H1 (cell line): ENCODE measurements at regions not wholly inside any gene's neighbourhood (a gene's known extent, or its start where the extent isn't known, plus 50 kb on each side); places are given as distances from the start of the nearest gene placed in this dataset.

Experiments used
- ASH2L ChIP-seq: fragments of 200-600, 300-600 bp; sonication (generic); IDR thresholded peaks from one replicate; pipeline ENCODE4 v1.7.1; 2017; ENCODE audit warnings: low read length
- BRCA1 ChIP-seq: IDR thresholded peaks from 2 replicates; pipeline ENCODE4 v1.6.1; 2012; ENCODE audit warnings: low read depth, low read length, improper control_type of control experiment
- CBX8 ChIP-seq: fragments of 300-800, 300-1000 bp; sonication (generic); IDR thresholded peaks from 2 replicates; pipeline ENCODE4 v1.7.1; 2016; ENCODE audit warnings: low read depth, low read length, borderline replicate concordance
- CEBPB ChIP-seq: IDR thresholded peaks from 2 replicates; pipeline ENCODE4 v1.6.1; 2012; ENCODE audit warnings: low read depth, low read length
- CHD2 ChIP-seq: IDR thresholded peaks from 2 replicates; pipeline ENCODE4 v1.6.1; 2012; ENCODE audit warnings: low read length, improper control_type of control experiment
- CREB1 ChIP-seq: IDR thresholded peaks from 2 replicates; pipeline ENCODE4 v1.6.1; 2012; ENCODE audit warnings: inconsistent platforms
- HDAC2 ChIP-seq, 2 experiments: fragments of 300-600 bp in 1 of 2; sonication (generic) in 1 of 2; IDR thresholded peaks; 2 replicates each; pipeline ENCODE4 v1.6.1; 2011 to 2012; ENCODE audit warnings: low read depth in 2 of 2, low read length in 2 of 2, mild to moderate bottlenecking in 2 of 2, moderate library complexity in 2 of 2, borderline replicate concordance in 1 of 2, inconsistent platforms in 1 of 2
- HDAC6 ChIP-seq: IDR thresholded peaks from one replicate; pipeline ENCODE4 v1.7.1; 2012; ENCODE audit warnings: low read depth, mild to moderate bottlenecking, inconsistent platforms, low read length, moderate library complexity
- JUND ChIP-seq: IDR thresholded peaks from 2 replicates; pipeline ENCODE4 v1.6.1; 2011; ENCODE audit warnings: mild to moderate bottlenecking, improper control_type of control experiment, low read length
- KDM1A ChIP-seq: fragments of 200-600, 300-600 bp; sonication (generic); IDR thresholded peaks from 2 replicates; pipeline ENCODE4 v1.7.1; 2016; ENCODE audit warnings: mild to moderate bottlenecking, low read length, borderline replicate concordance
- NANOG ChIP-seq: IDR thresholded peaks from 2 replicates; pipeline ENCODE4 v1.6.1; 2011; ENCODE audit warnings: low read length, low read depth, mild to moderate bottlenecking, inconsistent platforms; ENCODE audit not compliant: insufficient read depth, poor library complexity, severe bottlenecking
- POLR2A ChIP-seq, 2 experiments: IDR thresholded peaks; 1 replicate in 1 of 2; 2 replicates in 1 of 2; pipeline ENCODE4 v1.6.1; 2011; ENCODE audit warnings: low read depth in 2 of 2, low read length in 2 of 2, mild to moderate bottlenecking in 2 of 2; ENCODE audit errors: control extremely low read depth in 1 of 2
- SIX5 ChIP-seq: IDR thresholded peaks from 2 replicates; pipeline ENCODE4 v1.6.1; 2011; ENCODE audit warnings: mild to moderate bottlenecking, low read depth, low read length
- SP1 ChIP-seq: IDR thresholded peaks from 2 replicates; pipeline ENCODE4 v1.6.1; 2011; ENCODE audit warnings: low read depth, low read length
- SP4 ChIP-seq: IDR thresholded peaks from 2 replicates; pipeline ENCODE4 v1.6.1; 2012; ENCODE audit warnings: low read length, inconsistent platforms
- TBP ChIP-seq: IDR thresholded peaks from 2 replicates; pipeline ENCODE4 v1.6.1; 2011; ENCODE audit warnings: low read depth, low read length, improper control_type of control experiment
- YY1 ChIP-seq: IDR thresholded peaks from 2 replicates; pipeline ENCODE4 v1.6.1; 2011; ENCODE audit warnings: low read depth, mild to moderate bottlenecking, low read length
- TF ChIP-seq, protein P1 (sequence below): IDR thresholded peaks from 2 replicates; pipeline ENCODE4 v1.6.1; 2011; ENCODE audit warnings: low read length, improper control_type of control experiment
- TF ChIP-seq, protein P2 (sequence below): IDR thresholded peaks from 2 replicates; pipeline ENCODE4 v1.6.1; 2012; ENCODE audit warnings: inconsistent platforms
- TF ChIP-seq, protein P3 (sequence below), 3 experiments: IDR thresholded peaks; 1 replicate in 2 of 3; 2 replicates in 1 of 3; pipeline versions ENCODE4 v1.5.1 to v1.6.1; 2011; ENCODE audit warnings: low read length in 3 of 3, mild to moderate bottlenecking in 3 of 3, inconsistent platforms in 2 of 3, low read depth in 1 of 3, moderate library complexity in 1 of 3; ENCODE audit not compliant: insufficient read depth in 1 of 3; ENCODE audit errors: control extremely low read depth in 1 of 3
- TF ChIP-seq, protein P4 (sequence below): IDR thresholded peaks from 2 replicates; pipeline ENCODE4 v1.6.1; 2012; ENCODE audit warnings: inconsistent platforms

DNA sequence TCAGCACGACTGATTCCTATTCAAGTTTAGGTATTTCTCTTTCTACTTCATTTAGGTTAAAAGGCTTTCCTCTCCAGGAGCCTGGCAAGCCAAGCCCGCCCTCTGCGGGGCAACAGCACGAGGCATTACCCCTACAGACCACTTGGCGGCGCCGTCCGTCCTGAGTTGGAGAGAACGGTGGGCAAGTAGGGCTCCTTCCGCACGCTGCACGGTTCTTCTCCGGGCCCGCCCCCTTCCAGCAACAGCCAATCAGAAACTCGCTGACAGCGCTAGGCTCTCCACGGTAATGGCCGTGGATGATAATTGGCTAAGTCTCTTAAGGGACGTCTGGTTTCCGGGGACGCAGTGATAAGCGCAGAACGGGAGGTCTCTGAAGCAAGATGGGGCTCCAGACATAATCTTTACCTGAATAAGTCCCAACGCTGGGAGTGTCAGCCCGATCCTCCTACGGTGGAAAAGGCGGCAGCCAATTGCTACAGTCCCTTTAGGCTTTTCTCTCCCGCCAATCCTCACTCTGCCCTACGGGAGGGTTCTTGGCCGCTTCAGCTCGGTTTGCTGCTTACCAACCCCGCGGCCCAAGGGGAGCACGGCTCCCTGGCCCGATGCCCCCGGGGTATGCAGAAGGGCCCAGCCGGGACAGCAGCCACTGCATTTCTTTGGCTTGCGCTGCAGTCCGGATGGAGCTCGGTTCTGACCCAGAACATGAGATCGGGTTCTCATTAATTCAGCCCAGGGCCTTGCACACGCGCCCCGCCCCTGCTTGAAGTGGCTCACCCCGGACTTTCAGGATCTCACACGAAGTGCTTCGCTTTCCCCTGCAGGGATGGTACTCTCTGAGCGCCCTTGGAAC lies 206.9 kb upstream of the PKDCC start (continued):
- TF ChIP-seq CBX8, result no peak
- TF ChIP-seq BRCA1, result no peak
- peak; percentile 71 for TF ChIP-seq TBP
- peak; percentile 22; the same call in 1 of the 2 replicates for TF ChIP-seq KDM1A
- TF ChIP-seq SIX5, result no peak
- TF ChIP-seq YY1, result peak; percentile 69; the same call in 1 of the 2 replicates
- TF ChIP-seq ASH2L, result no peak
- TF ChIP-seq, protein P1, sequence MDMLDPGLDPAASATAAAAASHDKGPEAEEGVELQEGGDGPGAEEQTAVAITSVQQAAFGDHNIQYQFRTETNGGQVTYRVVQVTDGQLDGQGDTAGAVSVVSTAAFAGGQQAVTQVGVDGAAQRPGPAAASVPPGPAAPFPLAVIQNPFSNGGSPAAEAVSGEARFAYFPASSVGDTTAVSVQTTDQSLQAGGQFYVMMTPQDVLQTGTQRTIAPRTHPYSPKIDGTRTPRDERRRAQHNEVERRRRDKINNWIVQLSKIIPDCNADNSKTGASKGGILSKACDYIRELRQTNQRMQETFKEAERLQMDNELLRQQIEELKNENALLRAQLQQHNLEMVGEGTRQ, result no peak
- peak in 1 of 2 experiments; percentile 79; a peak in 2 of 3 replicates for TF ChIP-seq POLR2A (IDR thresholded peaks at IDR 0.05; ENCODE audit: control extremely low read depth in 1 of 2, low read depth in 2 of 2, low read length in 2 of 2)
- TF ChIP-seq, protein P2, sequence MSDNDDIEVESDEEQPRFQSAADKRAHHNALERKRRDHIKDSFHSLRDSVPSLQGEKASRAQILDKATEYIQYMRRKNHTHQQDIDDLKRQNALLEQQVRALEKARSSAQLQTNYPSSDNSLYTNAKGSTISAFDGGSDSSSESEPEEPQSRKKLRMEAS, result peak; percentile 91
- no peak for TF ChIP-seq JUND
- TF ChIP-seq CEBPB, result no peak
- TF ChIP-seq NANOG, result no peak
- TF ChIP-seq, protein P3, sequence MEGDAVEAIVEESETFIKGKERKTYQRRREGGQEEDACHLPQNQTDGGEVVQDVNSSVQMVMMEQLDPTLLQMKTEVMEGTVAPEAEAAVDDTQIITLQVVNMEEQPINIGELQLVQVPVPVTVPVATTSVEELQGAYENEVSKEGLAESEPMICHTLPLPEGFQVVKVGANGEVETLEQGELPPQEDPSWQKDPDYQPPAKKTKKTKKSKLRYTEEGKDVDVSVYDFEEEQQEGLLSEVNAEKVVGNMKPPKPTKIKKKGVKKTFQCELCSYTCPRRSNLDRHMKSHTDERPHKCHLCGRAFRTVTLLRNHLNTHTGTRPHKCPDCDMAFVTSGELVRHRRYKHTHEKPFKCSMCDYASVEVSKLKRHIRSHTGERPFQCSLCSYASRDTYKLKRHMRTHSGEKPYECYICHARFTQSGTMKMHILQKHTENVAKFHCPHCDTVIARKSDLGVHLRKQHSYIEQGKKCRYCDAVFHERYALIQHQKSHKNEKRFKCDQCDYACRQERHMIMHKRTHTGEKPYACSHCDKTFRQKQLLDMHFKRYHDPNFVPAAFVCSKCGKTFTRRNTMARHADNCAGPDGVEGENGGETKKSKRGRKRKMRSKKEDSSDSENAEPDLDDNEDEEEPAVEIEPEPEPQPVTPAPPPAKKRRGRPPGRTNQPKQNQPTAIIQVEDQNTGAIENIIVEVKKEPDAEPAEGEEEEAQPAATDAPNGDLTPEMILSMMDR (IDR thresholded peaks at IDR 0.05; ENCODE audit: control extremely low read depth in 1 of 3, insufficient read depth in 1 of 3, low read depth in 1 of 3, low read length in 3 of 3), result peak; percentile 99
- TF ChIP-seq, protein P4, sequence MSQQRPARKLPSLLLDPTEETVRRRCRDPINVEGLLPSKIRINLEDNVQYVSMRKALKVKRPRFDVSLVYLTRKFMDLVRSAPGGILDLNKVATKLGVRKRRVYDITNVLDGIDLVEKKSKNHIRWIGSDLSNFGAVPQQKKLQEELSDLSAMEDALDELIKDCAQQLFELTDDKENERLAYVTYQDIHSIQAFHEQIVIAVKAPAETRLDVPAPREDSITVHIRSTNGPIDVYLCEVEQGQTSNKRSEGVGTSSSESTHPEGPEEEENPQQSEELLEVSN, result peak; percentile 71
- TF ChIP-seq HDAC2 (IDR thresholded peaks at IDR 0.05; ENCODE audit: borderline replicate concordance in 1 of 2, low read depth in 2 of 2, low read length in 2 of 2), result 0 out of 4 replicates have a peak, but pooled peaks of 1 of the 2 experiments have one; percentile 36
- peak; percentile 70; the same call in 1 of the 2 replicates for TF ChIP-seq CREB1
- peak; percentile 35; the same call in 1 of the 2 replicates for TF ChIP-seq CHD2
- TF ChIP-seq SP1, result peak; percentile 93
- TF ChIP-seq HDAC6, result no peak
- peak; percentile 77; the same call in 1 of the 2 replicates for TF ChIP-seq SP4
